Heart left ventricle (tissue), 13 donors: ENCODE measurements at regions not wholly inside any gene's neighbourhood (a gene's known extent, or its start where the extent isn't known, plus 50 kb on each side); places are given as distances from the start of the nearest gene placed in this dataset.

ENCODE experiments used
- POLR2A ChIP-seq, 2 donors: fragments of 450-650 bp; IDR thresholded peaks; one replicate each; pipeline ENCODE4 v1.6.1; 2017; ENCODE audit warnings: antibody characterized with exemption in 2 of 2, mild to moderate bottlenecking in 2 of 2, moderate library complexity in 2 of 2
- TF ChIP-seq, protein P1 (sequence below), 12 donors: fragments of 200-600 bp; sonication (generic) in 4 of 12; IDR thresholded peaks; one replicate each; pipeline versions ENCODE4 v1.5.0 to v1.8.0; 2018 to 2022; ENCODE audit warnings: antibody characterized with exemption in 12 of 12, mild to moderate bottlenecking in 5 of 12
- donor health status: ischemic (EF 13 %, LVEDD 7.1; RV severe dilation, severe dysfunction).
- donor health status: DM: no; HTN: yes; CAD: no.
- donor health status: DM: no; HTN: no; CAD: no.
- donor health status: ischemic (EF 25% LVEDD 6.9; RV normal size, moderate dysfunction).
- donor health status: ischemic (EF 25% LVEDD 5.7; RV mildly dilated, moderate dysfunction).
- donor health status: ischemic (EF 35%, LVEDD 5.7; RV mildly dilated, moderate dysfunction).
- donor health status: nonischemic (EF 11% LVEDD 7.7; RV severe dilation, severe dysfunction).
- donor health status: DM: yes; HTN: yes; CAD: no.
- donor health status: PGD.
- donor health status: ischemic (EF 29% LVEDD 5.4; RV normal size, mild dysfunction).
- donor health status: nonischemic (EF 23%, LVEDD 6.1; RV moderate dilation, normal function).

DNA sequence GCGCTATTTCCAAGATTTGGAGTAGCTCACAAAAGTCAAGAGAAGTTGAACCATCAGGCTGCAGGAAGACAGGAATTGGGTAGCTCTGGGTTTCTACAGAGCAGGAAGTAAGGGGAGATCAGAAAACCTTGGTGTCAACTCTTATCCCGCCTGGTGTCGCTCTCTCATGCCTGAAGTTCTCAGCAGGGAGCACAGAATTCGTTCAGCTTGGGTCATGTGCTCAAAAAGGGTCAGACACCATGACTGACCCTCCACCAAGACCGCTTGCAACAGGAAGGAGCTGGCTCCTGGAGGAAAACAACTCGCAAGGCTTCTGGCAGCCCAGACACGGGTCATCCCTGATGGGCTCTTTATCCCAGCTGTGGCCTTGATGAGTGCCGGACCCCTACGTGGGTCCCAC lies 93.7 kb upstream of the MSX1 start:
- TF ChIP-seq, protein P1, sequence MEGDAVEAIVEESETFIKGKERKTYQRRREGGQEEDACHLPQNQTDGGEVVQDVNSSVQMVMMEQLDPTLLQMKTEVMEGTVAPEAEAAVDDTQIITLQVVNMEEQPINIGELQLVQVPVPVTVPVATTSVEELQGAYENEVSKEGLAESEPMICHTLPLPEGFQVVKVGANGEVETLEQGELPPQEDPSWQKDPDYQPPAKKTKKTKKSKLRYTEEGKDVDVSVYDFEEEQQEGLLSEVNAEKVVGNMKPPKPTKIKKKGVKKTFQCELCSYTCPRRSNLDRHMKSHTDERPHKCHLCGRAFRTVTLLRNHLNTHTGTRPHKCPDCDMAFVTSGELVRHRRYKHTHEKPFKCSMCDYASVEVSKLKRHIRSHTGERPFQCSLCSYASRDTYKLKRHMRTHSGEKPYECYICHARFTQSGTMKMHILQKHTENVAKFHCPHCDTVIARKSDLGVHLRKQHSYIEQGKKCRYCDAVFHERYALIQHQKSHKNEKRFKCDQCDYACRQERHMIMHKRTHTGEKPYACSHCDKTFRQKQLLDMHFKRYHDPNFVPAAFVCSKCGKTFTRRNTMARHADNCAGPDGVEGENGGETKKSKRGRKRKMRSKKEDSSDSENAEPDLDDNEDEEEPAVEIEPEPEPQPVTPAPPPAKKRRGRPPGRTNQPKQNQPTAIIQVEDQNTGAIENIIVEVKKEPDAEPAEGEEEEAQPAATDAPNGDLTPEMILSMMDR (IDR thresholded peaks at IDR 0.05) = no peak
- TF ChIP-seq POLR2A (IDR thresholded peaks at IDR 0.05) = no peak
